ENCODE measurements at regions not wholly inside any gene's neighbourhood (a gene's known extent, or its start where the extent isn't known, plus 50 kb on each side); places are given as distances from the start of the nearest gene placed in this dataset.

- no peak for DNase-seq (ENCODE audit: low spot score)
Measured at GRCh38 chr1:91148641-91149069, 126.8 kb upstream of the ZNF644 start.

- DNase-seq (ENCODE audit: low spot score): no peak
Measured at GRCh38 chr1:91141858-91142257, 120.0 kb upstream of the ZNF644 start.

GRCh38 chr1:91138959-91139358 lies 117.1 kb upstream of the ZNF644 start:
- no peak for DNase-seq (ENCODE audit: low spot score)

GRCh38 chr1:91137173-91137852 lies 115.5 kb upstream of the ZNF644 start:
- DNase-seq (ENCODE audit: low spot score): no peak

- DNase-seq (ENCODE audit: low spot score): no peak
Measured at GRCh38 chr1:91135799-91136198, 114.0 kb upstream of the ZNF644 start.

GRCh38 chr1:91133248-91133647 lies 111.4 kb upstream of the ZNF644 start:
- no peak for DNase-seq (ENCODE audit: low spot score)

GRCh38 chr1:91130256-91130985 lies 108.6 kb upstream of the ZNF644 start:
- DNase-seq (ENCODE audit: low spot score): no peak

- DNase-seq (ENCODE audit: low spot score): no peak
Measured at GRCh38 chr1:91129458-91129857, 107.6 kb upstream of the ZNF644 start.

- no peak for DNase-seq (ENCODE audit: low spot score)
Measured at GRCh38 chr1:91129017-91129416, 107.2 kb upstream of the ZNF644 start.

GRCh38 chr1:91124989-91125417 lies 103.2 kb upstream of the ZNF644 start:
- no peak for DNase-seq (ENCODE audit: low spot score)

GRCh38 chr1:91124290-91124985 lies 102.6 kb upstream of the ZNF644 start:
- no peak for DNase-seq (ENCODE audit: low spot score)

GRCh38 chr1:91123773-91124172 lies 101.9 kb upstream of the ZNF644 start:
- DNase-seq (ENCODE audit: low spot score): no peak

- DNase-seq (ENCODE audit: low spot score): no peak
Measured at GRCh38 chr1:91123319-91123718, 101.5 kb upstream of the ZNF644 start.

- DNase-seq (ENCODE audit: low spot score): no peak
Measured at GRCh38 chr1:91122106-91122717, 100.4 kb upstream of the ZNF644 start.

- no peak for DNase-seq (ENCODE audit: low spot score)
Measured at GRCh38 chr1:91121366-91121765, 99.5 kb upstream of the ZNF644 start.

GRCh38 chr1:91120936-91121335 lies 99.1 kb upstream of the ZNF644 start:
- no peak for DNase-seq (ENCODE audit: low spot score)

- DNase-seq (ENCODE audit: low spot score): no peak
Measured at GRCh38 chr1:91120421-91120820, 98.6 kb upstream of the ZNF644 start.

GRCh38 chr1:91104712-91105111 lies 82.9 kb upstream of the ZNF644 start:
- DNase-seq (ENCODE audit: low spot score): no peak

GRCh38 chr1:91101328-91101727 lies 79.5 kb upstream of the ZNF644 start:
- no peak for DNase-seq (ENCODE audit: low spot score)

- DNase-seq (ENCODE audit: low spot score): no peak
Measured at GRCh38 chr1:91099746-91100621, 78.1 kb upstream of the ZNF644 start.

GRCh38 chr1:91098299-91098906 lies 76.6 kb upstream of the ZNF644 start:
- DNase-seq (ENCODE audit: low spot score): no peak
